Testis (tissue), 2 donors: ENCODE measurements at regions not wholly inside any gene's neighbourhood (a gene's known extent, or its start where the extent isn't known, plus 50 kb on each side); places are given as distances from the start of the nearest gene placed in this dataset.

Experiments used
- CTCF ChIP-seq, 3 experiments: fragments of 450-650 bp in 2 of 3; fragments of 200-600 bp in 1 of 3; sonication (generic) in 1 of 3; IDR thresholded peaks; one replicate each; pipeline ENCODE4 v1.5.1; 2016 to 2019; ENCODE audit warnings: antibody characterized with exemption in 3 of 3, mild to moderate bottlenecking in 2 of 3, moderate library complexity in 1 of 3
- POLR2A ChIP-seq: fragments of 450-650 bp; IDR thresholded peaks from one replicate; pipeline ENCODE4 v1.6.1; 2017; ENCODE audit warnings: antibody characterized with exemption, mild to moderate bottlenecking, moderate library complexity

GRCh38 chr4:92136434-92136833 lies 167.3 kb upstream of the GRID2 start:
- TF ChIP-seq CTCF (IDR thresholded peaks at IDR 0.05) (no peak), POLR2A (no peak)
